ENCODE measurements at regions not wholly inside any gene's neighbourhood (a gene's known extent, or its start where the extent isn't known, plus 50 kb on each side); places are given as distances from the start of the nearest gene placed in this dataset.

- no peak for TF ChIP-seq POLR2A (IDR thresholded peaks at IDR 0.05)
- TF ChIP-seq CTCF (IDR thresholded peaks at IDR 0.05) = no peak
Observed at GRCh38 chr12:88904705-88905104, 324.4 kb upstream of the KITLG start.
